Body of pancreas (tissue), 4 donors: ENCODE measurements at regions not wholly inside any gene's neighbourhood (a gene's known extent, or its start where the extent isn't known, plus 50 kb on each side); places are given as distances from the start of the nearest gene placed in this dataset.

Experiments
- ATAC-seq: fragments of 150-250 bp; one replicate; pipeline ENCODE4 v1.9.1; 2016
- DNase-seq, 4 donors: peaks; one replicate each; pipeline ENCODE4 v3.0.0-alpha.2; 2019
- H3K27ac ChIP-seq, 4 donors: fragments of 200-600 bp; sonication (generic); 1 replicate in 3 of 4; 2 replicates in 1 of 4; pipeline versions ENCODE4 v1.5.1 to v1.6.1; 2016 to 2019; ENCODE audit warnings: mild to moderate bottlenecking in 1 of 4, mixed read lengths in 1 of 4, moderate library complexity in 1 of 4
- H3K27me3 ChIP-seq, 2 donors: fragments of 200-600 bp; sonication (generic); one replicate each; pipeline ENCODE4 v1.6.0; 2016; ENCODE audit warnings: mild to moderate bottlenecking in 1 of 2
- H3K36me3 ChIP-seq, 2 donors: fragments of 200-600 bp; sonication (generic); replicated peaks in 1 of 2; 2 replicates each; pipeline ENCODE4 v1.5.1; 2016; ENCODE audit warnings: low read depth in 2 of 2; ENCODE audit not compliant: insufficient read depth in 1 of 2
- H3K4me1 ChIP-seq: fragments of 200-600 bp; sonication (generic); one replicate; pipeline ENCODE4 v1.6.0; 2016
- H3K4me3 ChIP-seq, 2 donors: fragments of 200-600 bp; sonication (generic); 1 replicate in 1 of 2; 2 replicates in 1 of 2; pipeline ENCODE4 v1.5.1; 2016 to 2019
- H3K9me3 ChIP-seq, 3 donors: fragments of 200-600 bp; sonication (generic); 1 replicate in 2 of 3; 2 replicates in 1 of 3; pipeline ENCODE4 v1.5.1; 2016
- CTCF ChIP-seq, 7 experiments: fragments of 450-650 bp in 4 of 7; fragments of 200-600 bp in 3 of 7; sonication (generic) in 3 of 7; IDR thresholded peaks; one replicate each; pipeline ENCODE4 v1.5.1; 2016 to 2019; ENCODE audit warnings: antibody characterized with exemption in 7 of 7
- POLR2A ChIP-seq, 3 donors: fragments of 450-650 bp; IDR thresholded peaks; one replicate each; pipeline ENCODE4 v1.6.1; 2016; ENCODE audit warnings: antibody characterized with exemption in 3 of 3, mild to moderate bottlenecking in 2 of 3
- whole genome bisulfite sequencing, 2 donors: methylation state at CpG; one replicate each; pipeline ENCODE4 v1.1.5; 2017; 5-methylcytosine and 5-hydroxymethylcytosine counted together
- intact Hi-C: fragments of 100-400 bp; cut with DNase I; formaldehyde crosslinking; loops from one replicate; pipeline ENCODE4 v1.15.1; 2023

GRCh38 chr1:36642802-36643201 is 160.1 kb upstream of the CSF3R start:
- no peaks in the 10 kb centered on the region for H3K4me1 ChIP-seq
- no peak for ATAC-seq
- 87 to 88% methylated on average over 2 of the region's 2 CpGs for WGBS, 2 donors
- intact Hi-C loops, result no loop called here
- TF ChIP-seq POLR2A (IDR thresholded peaks at IDR 0.05), result no peak
- no peak for TF ChIP-seq CTCF (IDR thresholded peaks at IDR 0.05)
- H3K36me3 ChIP-seq, result no peaks in the 10 kb centered on the region
- no peak for DNase-seq
- H3K9me3 ChIP-seq, result no peaks in the 10 kb centered on the region
- H3K4me3 ChIP-seq, result no peak overlapping the region
- H3K27ac ChIP-seq, result no peak overlapping the region
- no peaks in the 10 kb centered on the region for H3K27me3 ChIP-seq

- H3K36me3 ChIP-seq, result no peaks in the 10 kb centered on the region
- ATAC-seq (no peak), DNase-seq (no peak)
- H3K4me1 ChIP-seq, result no peaks in the 10 kb centered on the region
- no peak overlapping the region for H3K4me3 ChIP-seq
- no peaks in the 10 kb centered on the region for H3K27me3 ChIP-seq
- H3K27ac ChIP-seq, result no peak overlapping the region
- no peak for TF ChIP-seq POLR2A (IDR thresholded peaks at IDR 0.05)
- TF ChIP-seq CTCF (IDR thresholded peaks at IDR 0.05), result no peak
- intact Hi-C loops, result no loop called here
- WGBS, 2 donors, result 80% methylated on average over 1 of the region's 1 CpG
- H3K9me3 ChIP-seq, result no peaks in the 10 kb centered on the region
Measured at GRCh38 chr1:36641776-36642175, 159.1 kb upstream of the CSF3R start.

GRCh38 chr1:36639461-36639860 is 156.7 kb upstream of the CSF3R start:
- Histone ChIP-seq H3K4me3 (no peak overlapping the region), H3K27ac (no peak overlapping the region), H3K27me3 (no peaks in the 10 kb centered on the region), H3K4me1 (no peaks in the 10 kb centered on the region), H3K9me3 (no peaks in the 10 kb centered on the region), H3K36me3 (no peaks in the 10 kb centered on the region)
- ATAC-seq (no peak), DNase-seq (no peak)
- TF ChIP-seq POLR2A (IDR thresholded peaks at IDR 0.05) (no peak), CTCF (IDR thresholded peaks at IDR 0.05) (no peak)
- intact Hi-C loops, result no loop called here
- WGBS, 2 donors, result 85 to 86% methylated on average over 1 to 2 of the region's 2 CpGs

- 61 to 62% methylated on average over 3 of the region's 3 CpGs for WGBS, 2 donors
- H3K4me3 ChIP-seq, result no peak overlapping the region
- H3K9me3 ChIP-seq, result no peaks in the 10 kb centered on the region
- no peaks in the 10 kb centered on the region for H3K36me3 ChIP-seq
- DNase-seq (no peak), ATAC-seq (no peak)
- no peaks in the 10 kb centered on the region for H3K4me1 ChIP-seq
- H3K27me3 ChIP-seq, result no peaks in the 10 kb centered on the region
- intact Hi-C loops, result no loop called here
- TF ChIP-seq CTCF (IDR thresholded peaks at IDR 0.05), result no peak
- no peak for TF ChIP-seq POLR2A (IDR thresholded peaks at IDR 0.05)
- H3K27ac ChIP-seq, result no peak overlapping the region
Measured at GRCh38 chr1:36638268-36638667, 155.6 kb upstream of the CSF3R start.

GRCh38 chr1:36636206-36636605 is 153.5 kb upstream of the CSF3R start:
- Histone ChIP-seq H3K27me3 (no peaks in the 10 kb centered on the region), H3K36me3 (no peaks in the 10 kb centered on the region), H3K4me1 (no peaks in the 10 kb centered on the region), H3K27ac (no peak overlapping the region), H3K4me3 (no peak overlapping the region), H3K9me3 (no peaks in the 10 kb centered on the region)
- DNase-seq, result no peak
- no peak for TF ChIP-seq POLR2A (IDR thresholded peaks at IDR 0.05)
- TF ChIP-seq CTCF (IDR thresholded peaks at IDR 0.05), result no peak
- intact Hi-C loops, result no loop called here
- ATAC-seq, result no peak
- 72 to 73% methylated on average over 10 of the region's 10 CpGs for WGBS, 2 donors
